ENCODE measurements at regions not wholly inside any gene's neighbourhood (a gene's known extent, or its start where the extent isn't known, plus 50 kb on each side); places are given as distances from the start of the nearest gene placed in this dataset.
"Not testable (repeated sequence)": the region's sequence is repeated elsewhere in the genome, so short reads cannot be mapped to it uniquely, and the experiment has no call there.

GRCh38 chr6:112947507-112947906 is 600.4 kb downstream of the RFPL4B start:
- Histone ChIP-seq H3K27me3 (ENCODE audit: insufficient read depth, low read length) (no peaks in the 10 kb centered on the region), H3K4me1 (ENCODE audit: insufficient read depth, low read length) (no peaks in the 10 kb centered on the region), H3K36me3 (ENCODE audit: insufficient read depth, low read depth, low read length) (no peaks in the 10 kb centered on the region), H3K9ac (ENCODE audit: low read depth, low read length) (no peak overlapping the region), H3K4me3 (ENCODE audit: low read length) (no peak overlapping the region), H3K9me3 (ENCODE audit: insufficient read depth, low read depth, low read length) (no peaks in the 10 kb centered on the region), H3K27ac (ENCODE audit: low read length) (no peak overlapping the region)

GRCh38 chr6:112951829-112952228 is 604.7 kb downstream of the RFPL4B start:
- Histone ChIP-seq H3K27ac (ENCODE audit: low read length) (no peak overlapping the region), H3K27me3 (ENCODE audit: insufficient read depth, low read length) (no peaks in the 10 kb centered on the region), H3K9me3 (ENCODE audit: insufficient read depth, low read depth, low read length) (no peaks in the 10 kb centered on the region), H3K9ac (ENCODE audit: low read depth, low read length) (no peak overlapping the region), H3K4me3 (ENCODE audit: low read length) (no peak overlapping the region), H3K36me3 (ENCODE audit: insufficient read depth, low read depth, low read length) (no peaks in the 10 kb centered on the region), H3K4me1 (ENCODE audit: insufficient read depth, low read length) (no peaks in the 10 kb centered on the region)

GRCh38 chr6:112955743-112956142 is 608.6 kb downstream of the RFPL4B start:
- H3K27me3 ChIP-seq (ENCODE audit: insufficient read depth, low read length); H3K9ac ChIP-seq (ENCODE audit: low read depth, low read length); H3K4me3 ChIP-seq (ENCODE audit: low read length); H3K36me3 ChIP-seq (ENCODE audit: insufficient read depth, low read depth, low read length); H3K27ac ChIP-seq (ENCODE audit: low read length); H3K9me3 ChIP-seq (ENCODE audit: insufficient read depth, low read depth, low read length); H3K4me1 ChIP-seq (ENCODE audit: insufficient read depth, low read length): not testable (repeated sequence)

- Histone ChIP-seq H3K4me1 (ENCODE audit: insufficient read depth, low read length) (no peaks in the 10 kb centered on the region), H3K27ac (ENCODE audit: low read length) (no peak overlapping the region), H3K9ac (ENCODE audit: low read depth, low read length) (no peak overlapping the region)
These were observed 609.8 kb downstream of the RFPL4B start for GRCh38 chr6:112956696-112957535.

GRCh38 chr6:112957536-112957916 is 610.4 kb downstream of the RFPL4B start:
- no peak overlapping the region for H3K27ac ChIP-seq (ENCODE audit: low read length)
- no peak overlapping the region for H3K9ac ChIP-seq (ENCODE audit: low read depth, low read length)
- no peaks in the 10 kb centered on the region for H3K27me3 ChIP-seq (ENCODE audit: insufficient read depth, low read length)
- no peaks in the 10 kb centered on the region for H3K36me3 ChIP-seq (ENCODE audit: insufficient read depth, low read depth, low read length)
- H3K4me1 ChIP-seq (ENCODE audit: insufficient read depth, low read length): no peaks in the 10 kb centered on the region
- no peak overlapping the region for H3K4me3 ChIP-seq (ENCODE audit: low read length)
- H3K9me3 ChIP-seq (ENCODE audit: insufficient read depth, low read depth, low read length): no peaks in the 10 kb centered on the region

More at GRCh38 chr6:112956696-112957535, 609.8 kb downstream of the RFPL4B start:
- Histone ChIP-seq H3K4me3 (ENCODE audit: low read length) (no peak overlapping the region), H3K36me3 (ENCODE audit: insufficient read depth, low read depth, low read length) (no peaks in the 10 kb centered on the region), H3K27me3 (ENCODE audit: insufficient read depth, low read length) (no peaks in the 10 kb centered on the region), H3K9me3 (ENCODE audit: insufficient read depth, low read depth, low read length) (no peaks in the 10 kb centered on the region)

- H3K4me1 ChIP-seq (ENCODE audit: insufficient read depth, low read length); H3K9me3 ChIP-seq (ENCODE audit: insufficient read depth, low read depth, low read length); H3K4me3 ChIP-seq (ENCODE audit: low read length); H3K27ac ChIP-seq (ENCODE audit: low read length); H3K27me3 ChIP-seq (ENCODE audit: insufficient read depth, low read length); H3K9ac ChIP-seq (ENCODE audit: low read depth, low read length); H3K36me3 ChIP-seq (ENCODE audit: insufficient read depth, low read depth, low read length): not testable (repeated sequence)
These were observed 613.0 kb downstream of the RFPL4B start for GRCh38 chr6:112960130-112960529.

GRCh38 chr6:112967974-112968373 is 620.8 kb downstream of the RFPL4B start:
- no peaks in the 10 kb centered on the region for H3K4me1 ChIP-seq (ENCODE audit: insufficient read depth, low read length)
- no peaks in the 10 kb centered on the region for H3K27me3 ChIP-seq (ENCODE audit: insufficient read depth, low read length)
- H3K36me3 ChIP-seq (ENCODE audit: insufficient read depth, low read depth, low read length): no peaks in the 10 kb centered on the region

GRCh38 chr6:112971651-112972050 is 624.5 kb downstream of the RFPL4B start:
- H3K4me1 ChIP-seq (ENCODE audit: insufficient read depth, low read length): no peaks in the 10 kb centered on the region
- H3K9ac ChIP-seq (ENCODE audit: low read depth, low read length): no peak overlapping the region
- no peaks in the 10 kb centered on the region for H3K27me3 ChIP-seq (ENCODE audit: insufficient read depth, low read length)
- no peak overlapping the region for H3K4me3 ChIP-seq (ENCODE audit: low read length)
- H3K27ac ChIP-seq (ENCODE audit: low read length): no peak overlapping the region
- peaks cover 14% of the 10 kb centered on the region for H3K9me3 ChIP-seq (ENCODE audit: insufficient read depth, low read depth, low read length)
- no peaks in the 10 kb centered on the region for H3K36me3 ChIP-seq (ENCODE audit: insufficient read depth, low read depth, low read length)

More at GRCh38 chr6:112967974-112968373, 620.8 kb downstream of the RFPL4B start:
- H3K27ac ChIP-seq (ENCODE audit: low read length): no peak overlapping the region
- no peak overlapping the region for H3K4me3 ChIP-seq (ENCODE audit: low read length)
- H3K9ac ChIP-seq (ENCODE audit: low read depth, low read length): no peak overlapping the region
- H3K9me3 ChIP-seq (ENCODE audit: insufficient read depth, low read depth, low read length): peaks cover 14% of the 10 kb centered on the region

- not testable (repeated sequence) for H3K27ac ChIP-seq (ENCODE audit: low read length); H3K36me3 ChIP-seq (ENCODE audit: insufficient read depth, low read depth, low read length); H3K4me1 ChIP-seq (ENCODE audit: insufficient read depth, low read length); H3K27me3 ChIP-seq (ENCODE audit: insufficient read depth, low read length); H3K9me3 ChIP-seq (ENCODE audit: insufficient read depth, low read depth, low read length); H3K4me3 ChIP-seq (ENCODE audit: low read length); H3K9ac ChIP-seq (ENCODE audit: low read depth, low read length)
These were observed 627.8 kb downstream of the RFPL4B start for GRCh38 chr6:112974931-112975330.

GRCh38 chr6:112976579-112976978 is 629.4 kb downstream of the RFPL4B start:
- H3K4me3 ChIP-seq (ENCODE audit: low read length): not testable (repeated sequence)

GRCh38 chr6:112979830-112980229 is 632.7 kb downstream of the RFPL4B start:
- Histone ChIP-seq H3K36me3 (ENCODE audit: insufficient read depth, low read depth, low read length) (no peaks in the 10 kb centered on the region), H3K27me3 (ENCODE audit: insufficient read depth, low read length) (no peaks in the 10 kb centered on the region), H3K9me3 (ENCODE audit: insufficient read depth, low read depth, low read length) (no peaks in the 10 kb centered on the region), H3K9ac (ENCODE audit: low read depth, low read length) (no peak overlapping the region), H3K4me3 (ENCODE audit: low read length) (no peak overlapping the region), H3K4me1 (ENCODE audit: insufficient read depth, low read length) (no peaks in the 10 kb centered on the region), H3K27ac (ENCODE audit: low read length) (no peak overlapping the region)

More at GRCh38 chr6:112976579-112976978, 629.4 kb downstream of the RFPL4B start:
- H3K9ac ChIP-seq (ENCODE audit: low read depth, low read length); H3K36me3 ChIP-seq (ENCODE audit: insufficient read depth, low read depth, low read length); H3K9me3 ChIP-seq (ENCODE audit: insufficient read depth, low read depth, low read length); H3K27ac ChIP-seq (ENCODE audit: low read length); H3K27me3 ChIP-seq (ENCODE audit: insufficient read depth, low read length); H3K4me1 ChIP-seq (ENCODE audit: insufficient read depth, low read length): not testable (repeated sequence)

- H3K4me1 ChIP-seq (ENCODE audit: insufficient read depth, low read length): no peaks in the 10 kb centered on the region
- no peaks in the 10 kb centered on the region for H3K36me3 ChIP-seq (ENCODE audit: insufficient read depth, low read depth, low read length)
- H3K9ac ChIP-seq (ENCODE audit: low read depth, low read length): no peak overlapping the region
- no peak overlapping the region for H3K27ac ChIP-seq (ENCODE audit: low read length)
- H3K27me3 ChIP-seq (ENCODE audit: insufficient read depth, low read length): no peaks in the 10 kb centered on the region
- H3K9me3 ChIP-seq (ENCODE audit: insufficient read depth, low read depth, low read length): no peaks in the 10 kb centered on the region
- no peak overlapping the region for H3K4me3 ChIP-seq (ENCODE audit: low read length)
These were observed 633.5 kb downstream of the RFPL4B start for GRCh38 chr6:112980676-112981075.

Measured in iPS-20b (cell line).